ENCODE measurements at regions not wholly inside any gene's neighbourhood (a gene's known extent, or its start where the extent isn't known, plus 50 kb on each side); places are given as distances from the start of the nearest gene placed in this dataset.

DNA sequence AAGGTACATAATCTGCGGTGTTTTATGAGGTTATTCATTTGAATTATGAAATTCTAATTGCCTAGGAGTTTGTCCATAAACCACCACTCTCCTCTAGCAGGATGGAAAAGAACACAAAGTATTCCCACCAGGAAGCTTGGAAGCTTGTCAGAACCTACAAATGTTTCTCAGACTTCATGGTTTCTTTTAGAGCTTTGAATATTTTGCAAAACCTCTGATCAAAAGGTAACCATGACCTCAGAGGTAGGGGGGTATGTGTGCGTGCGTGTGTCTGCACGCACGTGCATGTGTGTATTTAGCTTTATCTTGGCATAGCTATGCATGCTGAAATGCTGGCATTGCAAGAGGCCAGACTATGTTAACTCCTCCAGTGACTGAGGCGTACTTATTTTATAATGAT, 847.0 kb downstream of the TLE1 start:
- Histone ChIP-seq H2BK120ac (ENCODE audit: low read depth, low read length, poor library complexity, severe bottlenecking) (no peak overlapping the region), H3K4ac (ENCODE audit: low read depth, low read length) (no peak overlapping the region), H4K20me1 (ENCODE audit: control insufficient read depth, insufficient read depth, insufficient read length) (no peaks in the 10 kb centered on the region), H3K18ac (ENCODE audit: insufficient read length, low read depth, low read length) (no peak overlapping the region), H3K27me3 (ENCODE audit: insufficient read depth, low read length) (no peaks in the 10 kb centered on the region), H4K8ac (replicated peaks; ENCODE audit: insufficient read length, low read depth, low read length) (no peak overlapping the region), H3K4me2 (ENCODE audit: insufficient read depth, insufficient read length, low read length) (no peak overlapping the region), H3K9me3 (ENCODE audit: control insufficient read depth, low read depth, low read length) (no peaks in the 10 kb centered on the region), H3K56ac (ENCODE audit: insufficient read length, low read depth, low read length) (no peak overlapping the region), H3K79me1 (ENCODE audit: insufficient read depth, low read depth, low read length, poor library complexity, severe bottlenecking) (no peaks in the 10 kb centered on the region), H4K5ac (ENCODE audit: insufficient read length, low read depth, low read length) (no peak overlapping the region), H3K14ac (ENCODE audit: insufficient read depth, low read length) (no peak overlapping the region), H2BK5ac (ENCODE audit: insufficient read length, low read length) (no peak overlapping the region), H3K27ac (ENCODE audit: insufficient read length, low read depth, low read length) (no peak overlapping the region), H3K9ac (ENCODE audit: extremely low read depth, insufficient read length, low read length) (no peak overlapping the region), H2BK15ac (ENCODE audit: low read depth, low read length) (no peak overlapping the region), H3K79me2 (ENCODE audit: insufficient read depth, low read length) (no peaks in the 10 kb centered on the region), H3K23ac (ENCODE audit: insufficient read length, low read depth, low read length) (no peak overlapping the region), H2AK5ac (ENCODE audit: insufficient read length, low read length) (no peak overlapping the region), H3K23me2 (ENCODE audit: insufficient read length, low read depth, low read length, poor library complexity, severe bottlenecking) (no peaks in the 10 kb centered on the region), H3T11ph (ENCODE audit: low read length) (no peak overlapping the region), H4K91ac (ENCODE audit: insufficient read length, low read depth, low read length) (no peak overlapping the region), H3K4me1 (ENCODE audit: insufficient read depth, low read length) (no peaks in the 10 kb centered on the region), H2AFZ (ENCODE audit: low read length) (no peak overlapping the region), H2BK12ac (ENCODE audit: insufficient read length, low read depth, low read length) (no peak overlapping the region), H2BK20ac (ENCODE audit: low read depth, low read length, poor library complexity, severe bottlenecking) (no peak overlapping the region)
- H3K9me3 Mint-ChIP-seq: no peaks in the 10 kb centered on the region
- H3K4me1 Mint-ChIP-seq: peaks cover 0 to 4% of the 10 kb centered on the region in 2 experiments; a peak in 1 of 4 replicates
- no peak overlapping the region for H3K4me3 Mint-ChIP-seq
- H3K27me3 Mint-ChIP-seq (ENCODE audit: low read depth): no peaks in the 10 kb centered on the region
- TF ChIP-seq, protein P1, sequence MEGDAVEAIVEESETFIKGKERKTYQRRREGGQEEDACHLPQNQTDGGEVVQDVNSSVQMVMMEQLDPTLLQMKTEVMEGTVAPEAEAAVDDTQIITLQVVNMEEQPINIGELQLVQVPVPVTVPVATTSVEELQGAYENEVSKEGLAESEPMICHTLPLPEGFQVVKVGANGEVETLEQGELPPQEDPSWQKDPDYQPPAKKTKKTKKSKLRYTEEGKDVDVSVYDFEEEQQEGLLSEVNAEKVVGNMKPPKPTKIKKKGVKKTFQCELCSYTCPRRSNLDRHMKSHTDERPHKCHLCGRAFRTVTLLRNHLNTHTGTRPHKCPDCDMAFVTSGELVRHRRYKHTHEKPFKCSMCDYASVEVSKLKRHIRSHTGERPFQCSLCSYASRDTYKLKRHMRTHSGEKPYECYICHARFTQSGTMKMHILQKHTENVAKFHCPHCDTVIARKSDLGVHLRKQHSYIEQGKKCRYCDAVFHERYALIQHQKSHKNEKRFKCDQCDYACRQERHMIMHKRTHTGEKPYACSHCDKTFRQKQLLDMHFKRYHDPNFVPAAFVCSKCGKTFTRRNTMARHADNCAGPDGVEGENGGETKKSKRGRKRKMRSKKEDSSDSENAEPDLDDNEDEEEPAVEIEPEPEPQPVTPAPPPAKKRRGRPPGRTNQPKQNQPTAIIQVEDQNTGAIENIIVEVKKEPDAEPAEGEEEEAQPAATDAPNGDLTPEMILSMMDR (conservative IDR thresholded peaks at IDR 0.05): no peak
- no peak overlapping the region for H3K27ac Mint-ChIP-seq
- no peaks in the 10 kb centered on the region for H3K36me3 Mint-ChIP-seq (ENCODE audit: insufficient read depth in 1 of 3, low read depth in 3 of 3)
- WGBS (ENCODE audit: extremely low coverage, insufficient read length, low lambda C conversion rate): no CpG with 5 or more reads among the region's 6 CpGs
- no peak for DNase-seq

All from H9 (cell line).